ENCODE measurements at regions not wholly inside any gene's neighbourhood (a gene's known extent, or its start where the extent isn't known, plus 50 kb on each side); places are given as distances from the start of the nearest gene placed in this dataset.

GRCh38 chr21:14758849-14759248 lies 212.7 kb upstream of the SAMSN1 start:
- no peak overlapping the region for H2AK5ac ChIP-seq (ENCODE audit: insufficient read length, low read length)
- H4K20me1 ChIP-seq (ENCODE audit: control insufficient read depth, insufficient read depth, insufficient read length), result no peaks in the 10 kb centered on the region
- H3K9me3 ChIP-seq (ENCODE audit: control insufficient read depth, low read depth, low read length), result no peaks in the 10 kb centered on the region
- H3T11ph ChIP-seq (ENCODE audit: low read length), result no peak overlapping the region
- no peak overlapping the region for H3K23ac ChIP-seq (ENCODE audit: insufficient read length, low read depth, low read length)
- no peak overlapping the region for H2BK120ac ChIP-seq (ENCODE audit: low read depth, low read length, poor library complexity, severe bottlenecking)
- H3K56ac ChIP-seq (ENCODE audit: insufficient read length, low read depth, low read length), result no peak overlapping the region
- no peak overlapping the region for H3K4me2 ChIP-seq (ENCODE audit: insufficient read depth, insufficient read length, low read length)
- H3K79me2 ChIP-seq (ENCODE audit: insufficient read depth, low read length), result no peaks in the 10 kb centered on the region
- H2BK20ac ChIP-seq (ENCODE audit: low read depth, low read length, poor library complexity, severe bottlenecking), result no peak overlapping the region
- H3K9me3 Mint-ChIP-seq, result peaks cover 2 to 8% of the 10 kb centered on the region in 2 experiments; a peak in 4 of 5 replicates
- no peak overlapping the region for H4K8ac ChIP-seq (replicated peaks; ENCODE audit: insufficient read length, low read depth, low read length)
- no peaks in the 10 kb centered on the region for H3K79me1 ChIP-seq (ENCODE audit: insufficient read depth, low read depth, low read length, poor library complexity, severe bottlenecking)
- H2BK12ac ChIP-seq (ENCODE audit: insufficient read length, low read depth, low read length), result no peak overlapping the region
- H2BK15ac ChIP-seq (ENCODE audit: low read depth, low read length), result no peak overlapping the region
- H3K27ac Mint-ChIP-seq, result no peak overlapping the region
- no peak overlapping the region for H2BK5ac ChIP-seq (ENCODE audit: insufficient read length, low read length)
- H3K27me3 ChIP-seq (ENCODE audit: insufficient read depth, low read length), result no peaks in the 10 kb centered on the region
- no peak overlapping the region for H4K5ac ChIP-seq (ENCODE audit: insufficient read length, low read depth, low read length)
- no peak overlapping the region for H3K4ac ChIP-seq (ENCODE audit: low read depth, low read length)
- H3K23me2 ChIP-seq (ENCODE audit: insufficient read length, low read depth, low read length, poor library complexity, severe bottlenecking), result no peaks in the 10 kb centered on the region
- no peaks in the 10 kb centered on the region for H3K4me1 Mint-ChIP-seq
- no peak for DNase-seq
- no peak overlapping the region for H3K4me3 Mint-ChIP-seq
- no peak overlapping the region for H3K14ac ChIP-seq (ENCODE audit: insufficient read depth, low read length)
- H3K36me3 Mint-ChIP-seq (ENCODE audit: insufficient read depth in 1 of 3, low read depth in 3 of 3), result peaks cover 0 to 9% (median 3%) of the 10 kb centered on the region in 3 experiments; a peak in 3 of 7 replicates
- H3K9ac ChIP-seq (ENCODE audit: extremely low read depth, insufficient read length, low read length), result no peak overlapping the region
- H3K18ac ChIP-seq (ENCODE audit: insufficient read length, low read depth, low read length), result no peak overlapping the region
- no peak for TF ChIP-seq CTCF (conservative IDR thresholded peaks at IDR 0.05)
- no peak overlapping the region for H2AFZ ChIP-seq (ENCODE audit: low read length)
- no peaks in the 10 kb centered on the region for H3K4me1 ChIP-seq (ENCODE audit: insufficient read depth, low read length)
- no peak overlapping the region for H3K27ac ChIP-seq (ENCODE audit: insufficient read length, low read depth, low read length)
- H3K27me3 Mint-ChIP-seq (ENCODE audit: low read depth), result no peaks in the 10 kb centered on the region
- H4K91ac ChIP-seq (ENCODE audit: insufficient read length, low read depth, low read length), result no peak overlapping the region

Data from H9 (cell line).